ENCODE measurements at regions not wholly inside any gene's neighbourhood (a gene's known extent, or its start where the extent isn't known, plus 50 kb on each side); places are given as distances from the start of the nearest gene placed in this dataset.

DNA sequence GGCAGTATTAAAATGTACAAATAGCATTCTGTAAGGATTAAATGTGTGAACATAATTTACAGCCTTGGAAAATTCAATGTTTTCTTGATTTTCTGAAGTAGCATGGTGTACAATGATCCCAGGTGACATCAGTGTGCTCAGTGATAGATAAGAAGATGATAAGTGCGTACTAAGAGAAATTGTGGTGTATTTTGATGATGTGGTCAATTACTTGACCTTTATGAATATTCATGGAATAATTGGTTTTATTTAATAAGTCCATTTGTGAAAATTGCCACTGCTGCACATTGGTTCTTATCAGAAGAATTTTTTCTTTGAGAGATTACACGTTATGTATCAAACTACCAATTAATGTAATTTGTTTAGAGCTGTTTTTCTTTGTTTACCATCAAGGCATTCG is 128.8 kb downstream of the FOXG1 start:
- no peaks in the 10 kb centered on the region for H3K4me1 ChIP-seq (ENCODE audit: insufficient read depth, low read length)
- Mint-ChIP-seq H3K9me3 (no peaks in the 10 kb centered on the region), H3K4me3 (no peak overlapping the region)

More for the DNA sequence above, 128.8 kb downstream of the FOXG1 start:
- H3K79me2 ChIP-seq (ENCODE audit: insufficient read depth, low read length): no peaks in the 10 kb centered on the region
- no peak overlapping the region for H3K23ac ChIP-seq (ENCODE audit: insufficient read length, low read depth, low read length)
- no peak overlapping the region for H3K4ac ChIP-seq (ENCODE audit: low read depth, low read length)
- H3K18ac ChIP-seq (ENCODE audit: insufficient read length, low read depth, low read length): no peak overlapping the region
- H3K4me1 Mint-ChIP-seq: no peaks in the 10 kb centered on the region
- H3K27ac ChIP-seq (ENCODE audit: insufficient read length, low read depth, low read length): no peak overlapping the region
- no peaks in the 10 kb centered on the region for H3K27me3 Mint-ChIP-seq (ENCODE audit: low read depth)
- TF ChIP-seq, protein P1, sequence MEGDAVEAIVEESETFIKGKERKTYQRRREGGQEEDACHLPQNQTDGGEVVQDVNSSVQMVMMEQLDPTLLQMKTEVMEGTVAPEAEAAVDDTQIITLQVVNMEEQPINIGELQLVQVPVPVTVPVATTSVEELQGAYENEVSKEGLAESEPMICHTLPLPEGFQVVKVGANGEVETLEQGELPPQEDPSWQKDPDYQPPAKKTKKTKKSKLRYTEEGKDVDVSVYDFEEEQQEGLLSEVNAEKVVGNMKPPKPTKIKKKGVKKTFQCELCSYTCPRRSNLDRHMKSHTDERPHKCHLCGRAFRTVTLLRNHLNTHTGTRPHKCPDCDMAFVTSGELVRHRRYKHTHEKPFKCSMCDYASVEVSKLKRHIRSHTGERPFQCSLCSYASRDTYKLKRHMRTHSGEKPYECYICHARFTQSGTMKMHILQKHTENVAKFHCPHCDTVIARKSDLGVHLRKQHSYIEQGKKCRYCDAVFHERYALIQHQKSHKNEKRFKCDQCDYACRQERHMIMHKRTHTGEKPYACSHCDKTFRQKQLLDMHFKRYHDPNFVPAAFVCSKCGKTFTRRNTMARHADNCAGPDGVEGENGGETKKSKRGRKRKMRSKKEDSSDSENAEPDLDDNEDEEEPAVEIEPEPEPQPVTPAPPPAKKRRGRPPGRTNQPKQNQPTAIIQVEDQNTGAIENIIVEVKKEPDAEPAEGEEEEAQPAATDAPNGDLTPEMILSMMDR (conservative IDR thresholded peaks at IDR 0.05): no peak
- H2BK5ac ChIP-seq (ENCODE audit: insufficient read length, low read length): no peak overlapping the region
- no peak overlapping the region for H3T11ph ChIP-seq (ENCODE audit: low read length)
- H3K14ac ChIP-seq (ENCODE audit: insufficient read depth, low read length): no peak overlapping the region
- no peak overlapping the region for H4K91ac ChIP-seq (ENCODE audit: insufficient read length, low read depth, low read length)
- no peak overlapping the region for H3K4me2 ChIP-seq (ENCODE audit: insufficient read depth, insufficient read length, low read length)
- H4K8ac ChIP-seq (replicated peaks; ENCODE audit: insufficient read length, low read depth, low read length): no peak overlapping the region
- no peaks in the 10 kb centered on the region for H4K20me1 ChIP-seq (ENCODE audit: control insufficient read depth, insufficient read depth, insufficient read length)
- H2AK5ac ChIP-seq (ENCODE audit: insufficient read length, low read length): no peak overlapping the region
- no peak overlapping the region for H2BK120ac ChIP-seq (ENCODE audit: low read depth, low read length, poor library complexity, severe bottlenecking)
- H3K9ac ChIP-seq (ENCODE audit: extremely low read depth, insufficient read length, low read length): no peak overlapping the region
- no peaks in the 10 kb centered on the region for H3K27me3 ChIP-seq (ENCODE audit: insufficient read depth, low read length)
- H2BK20ac ChIP-seq (ENCODE audit: low read depth, low read length, poor library complexity, severe bottlenecking): no peak overlapping the region
- no CpG with 5 or more reads among the region's 3 CpGs for WGBS (ENCODE audit: extremely low coverage, insufficient read length, low lambda C conversion rate)
- H2BK12ac ChIP-seq (ENCODE audit: insufficient read length, low read depth, low read length): no peak overlapping the region
- H3K27ac Mint-ChIP-seq: no peak overlapping the region
- H2AFZ ChIP-seq (ENCODE audit: low read length): no peak overlapping the region
- no peaks in the 10 kb centered on the region for H3K9me3 ChIP-seq (ENCODE audit: control insufficient read depth, low read depth, low read length)
- H3K23me2 ChIP-seq (ENCODE audit: insufficient read length, low read depth, low read length, poor library complexity, severe bottlenecking): no peaks in the 10 kb centered on the region
- H2BK15ac ChIP-seq (ENCODE audit: low read depth, low read length): no peak overlapping the region
- no peak overlapping the region for H3K56ac ChIP-seq (ENCODE audit: insufficient read length, low read depth, low read length)
- DNase-seq: no peak
- H3K36me3 Mint-ChIP-seq (ENCODE audit: insufficient read depth in 1 of 3, low read depth in 3 of 3): no peaks in the 10 kb centered on the region
- H4K5ac ChIP-seq (ENCODE audit: insufficient read length, low read depth, low read length): no peak overlapping the region
- H3K79me1 ChIP-seq (ENCODE audit: insufficient read depth, low read depth, low read length, poor library complexity, severe bottlenecking): no peaks in the 10 kb centered on the region

All from H9 (cell line).